ENCODE measurements at regions not wholly inside any gene's neighbourhood (a gene's known extent, or its start where the extent isn't known, plus 50 kb on each side); places are given as distances from the start of the nearest gene placed in this dataset.
"Not testable (repeated sequence)": the region's sequence is repeated elsewhere in the genome, so short reads cannot be mapped to it uniquely, and the experiment has no call there.

GRCh38 chr4:55248756-55249155, 97.3 kb upstream of the SRD5A3 start:
- no peak for DNase-seq
- intact Hi-C loops (cut with DNase I) = no loop called here

- no peak for DNase-seq
These were observed 96.6 kb upstream of the SRD5A3 start for GRCh38 chr4:55249476-55249875.

GRCh38 chr4:55251342-55251741, 94.7 kb upstream of the SRD5A3 start:
- intact Hi-C loops (cut with DNase I) = no loop called here
- no peak for DNase-seq

More at GRCh38 chr4:55249476-55249875, 96.6 kb upstream of the SRD5A3 start:
- intact Hi-C loops (cut with DNase I) = no loop called here

- no peak for DNase-seq
- intact Hi-C loops (cut with DNase I) = no loop called here
These were observed 94.1 kb upstream of the SRD5A3 start for GRCh38 chr4:55251896-55252295.

GRCh38 chr4:55253948-55254593, 92.0 kb upstream of the SRD5A3 start:
- intact Hi-C loops (cut with DNase I) = no loop called here
- DNase-seq = no peak

GRCh38 chr4:55255179-55255578, 90.9 kb upstream of the SRD5A3 start:
- no peak for DNase-seq
- intact Hi-C loops (cut with DNase I) = no loop called here

- intact Hi-C loops (cut with DNase I) = no loop called here
- no peak for DNase-seq
These were observed 89.3 kb upstream of the SRD5A3 start for GRCh38 chr4:55256787-55257186.

GRCh38 chr4:55258152-55258865, 87.7 kb upstream of the SRD5A3 start:
- intact Hi-C loops (cut with DNase I) = no loop called here
- no peak for DNase-seq

- intact Hi-C loops (cut with DNase I) = no loop called here
- DNase-seq = no peak
These were observed 86.7 kb upstream of the SRD5A3 start for GRCh38 chr4:55259294-55259693.

GRCh38 chr4:55269470-55269869, 76.6 kb upstream of the SRD5A3 start:
- intact Hi-C loops (cut with DNase I) = no loop called here

GRCh38 chr4:55269995-55270394, 76.0 kb upstream of the SRD5A3 start:
- intact Hi-C loops (cut with DNase I) = no loop called here
- DNase-seq = no peak

More at GRCh38 chr4:55269470-55269869, 76.6 kb upstream of the SRD5A3 start:
- no peak for DNase-seq

GRCh38 chr4:55270481-55270880, 75.6 kb upstream of the SRD5A3 start:
- intact Hi-C loops (cut with DNase I) = no loop called here
- DNase-seq = no peak

GRCh38 chr4:55272102-55272501, 73.9 kb upstream of the SRD5A3 start:
- DNase-seq = no peak
- intact Hi-C loops (cut with DNase I) = no loop called here

- intact Hi-C loops (cut with DNase I) = no loop called here
- DNase-seq = no peak
These were observed 73.5 kb upstream of the SRD5A3 start for GRCh38 chr4:55272589-55272988.

GRCh38 chr4:55277011-55277410, 69.0 kb upstream of the SRD5A3 start:
- no peak for DNase-seq
- intact Hi-C loops (cut with DNase I) = no loop called here

GRCh38 chr4:55278316-55278715, 67.7 kb upstream of the SRD5A3 start:
- intact Hi-C loops (cut with DNase I) = no loop called here
- no peak for DNase-seq

GRCh38 chr4:55280474-55280873, 65.6 kb upstream of the SRD5A3 start:
- DNase-seq; intact Hi-C loops (cut with DNase I): not testable (repeated sequence)

- intact Hi-C loops (cut with DNase I); DNase-seq: not testable (repeated sequence)
These were observed 64.8 kb upstream of the SRD5A3 start for GRCh38 chr4:55281118-55281683.

- intact Hi-C loops (cut with DNase I) = no loop called here
- no peak for DNase-seq
These were observed 61.7 kb upstream of the SRD5A3 start for GRCh38 chr4:55284331-55284730.

- no peak for DNase-seq
- intact Hi-C loops (cut with DNase I) = no loop called here
These were observed 54.8 kb upstream of the SRD5A3 start for GRCh38 chr4:55291227-55291640.

- intact Hi-C loops (cut with DNase I) = no loop called here
- no peak for DNase-seq
These were observed 49.9 kb upstream of the SRD5A3 start for GRCh38 chr4:55296096-55296495.

Data from head of caudate nucleus (tissue), 42 donors.